MM.1S (cell line): ENCODE measurements at regions not wholly inside any gene's neighbourhood (a gene's known extent, or its start where the extent isn't known, plus 50 kb on each side); places are given as distances from the start of the nearest gene placed in this dataset.

Experiments
- DNase-seq: peaks from one replicate; pipeline ENCODE4 v3.0.0-alpha.2; 2015
- H2AFZ ChIP-seq: fragments of 300-600 bp; sonication (generic); 2 replicates; pipeline ENCODE4 v1.6.0; 2016; ENCODE audit warnings: antibody characterized with exemption, low read length
- H3F3A ChIP-seq: fragments of 300-600 bp; sonication (generic); 2 replicates; pipeline ENCODE4 v1.6.1; 2016; ENCODE audit warnings: mild to moderate bottlenecking, antibody characterized with exemption, low read length, moderate library complexity, mixed read lengths; ENCODE audit not compliant: insufficient read depth
- H3K27ac ChIP-seq: fragments of 300-600 bp; sonication (generic); 2 replicates; pipeline ENCODE4 v1.5.1; 2016; ENCODE audit warnings: mild to moderate bottlenecking, low read length
- H3K27me3 ChIP-seq: fragments of 300-600 bp; sonication (generic); replicated peaks from 2 replicates; pipeline ENCODE4 v1.6.0; 2016; ENCODE audit warnings: low read length; ENCODE audit not compliant: insufficient read depth
- H3K36me3 ChIP-seq: fragments of 300-600 bp; sonication (generic); replicated peaks from 2 replicates; pipeline ENCODE4 v1.6.1; 2016; ENCODE audit warnings: mild to moderate bottlenecking, low read length, mixed read lengths; ENCODE audit not compliant: insufficient read depth
- H3K4me1 ChIP-seq: fragments of 300-600 bp; sonication (generic); 2 replicates; pipeline ENCODE4 v1.6.1; 2016; ENCODE audit warnings: low read length, mixed read lengths
- H3K4me2 ChIP-seq: fragments of 300-600 bp; sonication (generic); 2 replicates; pipeline ENCODE4 v1.6.0; 2016; ENCODE audit warnings: low read depth, low read length
- H3K4me3 ChIP-seq: fragments of 300-600 bp; sonication (generic); 2 replicates; pipeline ENCODE4 v1.5.1; 2016; ENCODE audit warnings: low read length, mixed read lengths
- H3K79me2 ChIP-seq: fragments of 300-600 bp; sonication (generic); 2 replicates; pipeline ENCODE4 v1.6.1; 2016; ENCODE audit warnings: mixed run types, low read length, mixed read lengths
- H3K9ac ChIP-seq: fragments of 300-600 bp; sonication (generic); 2 replicates; pipeline ENCODE4 v1.6.1; 2016; ENCODE audit warnings: low read length, mixed read lengths
- H3K9me2 ChIP-seq: fragments of 300-600 bp; sonication (generic); replicated peaks from 2 replicates; pipeline ENCODE4 v1.6.1; 2016; ENCODE audit warnings: mild to moderate bottlenecking, low read length, mixed read lengths; ENCODE audit not compliant: insufficient read depth
- H3K9me3 ChIP-seq: fragments of 300-600 bp; sonication (generic); replicated peaks from 2 replicates; pipeline ENCODE4 v1.6.1; 2016; ENCODE audit warnings: mild to moderate bottlenecking, low read length, mixed read lengths; ENCODE audit not compliant: insufficient read depth
- H4K20me1 ChIP-seq: fragments of 300-600 bp; sonication (generic); 2 replicates; pipeline ENCODE4 v1.6.1; 2016; ENCODE audit warnings: mild to moderate bottlenecking, low read length, moderate library complexity, mixed read lengths; ENCODE audit not compliant: insufficient read depth
- EZH2 ChIP-seq: fragments of 300-600 bp; sonication (generic); optimal IDR thresholded peaks from 2 replicates; pipeline ENCODE3; 2017; ENCODE audit warnings: low read depth, mild to moderate bottlenecking, antibody characterized with exemption, low read length, mixed read lengths
- EZH2phosphoT487 ChIP-seq: fragments of 300-600 bp; sonication (generic); IDR thresholded peaks from 2 replicates; pipeline ENCODE4 v1.6.1; 2018; ENCODE audit warnings: antibody characterized with exemption, low read length
- TF ChIP-seq, protein P1 (sequence below): fragments of 300-600 bp; sonication (generic); IDR thresholded peaks from 2 replicates; pipeline ENCODE4 v1.5.1; 2016; ENCODE audit warnings: antibody characterized with exemption, low read length, mixed read lengths

DNA sequence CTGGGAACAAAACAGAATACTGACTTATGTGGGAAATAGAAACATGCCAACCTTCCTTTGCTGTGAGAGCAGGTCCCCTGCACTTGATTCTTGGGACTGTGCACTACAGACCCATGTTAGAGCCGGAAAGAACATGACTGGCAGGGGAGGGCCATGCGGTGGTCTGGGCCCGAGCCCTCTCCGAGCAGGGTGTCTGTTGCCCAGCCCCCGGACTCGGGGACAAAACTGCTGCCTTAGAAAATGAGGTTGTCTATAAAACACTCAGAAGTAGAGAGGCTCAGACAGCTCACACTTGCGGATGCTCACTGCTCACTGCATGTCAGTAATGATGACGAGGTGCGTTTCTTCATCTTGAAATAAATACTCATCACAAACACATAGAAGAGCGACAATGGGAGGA, 270.7 kb upstream of the HDAC4 start:
- no peaks in the 10 kb centered on the region for H3K9me3 ChIP-seq
- H2AFZ ChIP-seq, result no peak overlapping the region
- H3K4me3 ChIP-seq, result no peak overlapping the region
- H3K79me2 ChIP-seq, result no peaks in the 10 kb centered on the region
- H3K27me3 ChIP-seq, result no peaks in the 10 kb centered on the region
- TF ChIP-seq, protein P1, sequence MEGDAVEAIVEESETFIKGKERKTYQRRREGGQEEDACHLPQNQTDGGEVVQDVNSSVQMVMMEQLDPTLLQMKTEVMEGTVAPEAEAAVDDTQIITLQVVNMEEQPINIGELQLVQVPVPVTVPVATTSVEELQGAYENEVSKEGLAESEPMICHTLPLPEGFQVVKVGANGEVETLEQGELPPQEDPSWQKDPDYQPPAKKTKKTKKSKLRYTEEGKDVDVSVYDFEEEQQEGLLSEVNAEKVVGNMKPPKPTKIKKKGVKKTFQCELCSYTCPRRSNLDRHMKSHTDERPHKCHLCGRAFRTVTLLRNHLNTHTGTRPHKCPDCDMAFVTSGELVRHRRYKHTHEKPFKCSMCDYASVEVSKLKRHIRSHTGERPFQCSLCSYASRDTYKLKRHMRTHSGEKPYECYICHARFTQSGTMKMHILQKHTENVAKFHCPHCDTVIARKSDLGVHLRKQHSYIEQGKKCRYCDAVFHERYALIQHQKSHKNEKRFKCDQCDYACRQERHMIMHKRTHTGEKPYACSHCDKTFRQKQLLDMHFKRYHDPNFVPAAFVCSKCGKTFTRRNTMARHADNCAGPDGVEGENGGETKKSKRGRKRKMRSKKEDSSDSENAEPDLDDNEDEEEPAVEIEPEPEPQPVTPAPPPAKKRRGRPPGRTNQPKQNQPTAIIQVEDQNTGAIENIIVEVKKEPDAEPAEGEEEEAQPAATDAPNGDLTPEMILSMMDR, result no peak
- no peak for TF ChIP-seq EZH2
- TF ChIP-seq EZH2phosphoT487, result no peak
- no peaks in the 10 kb centered on the region for H3F3A ChIP-seq
- H3K36me3 ChIP-seq, result no peaks in the 10 kb centered on the region
- H3K4me1 ChIP-seq, result no peaks in the 10 kb centered on the region
- H3K9me2 ChIP-seq, result no peaks in the 10 kb centered on the region
- no peak overlapping the region for H3K4me2 ChIP-seq
- H4K20me1 ChIP-seq, result no peaks in the 10 kb centered on the region
- H3K9ac ChIP-seq, result no peak overlapping the region
- H3K27ac ChIP-seq, result no peak overlapping the region
- DNase-seq, result no peak

DNA sequence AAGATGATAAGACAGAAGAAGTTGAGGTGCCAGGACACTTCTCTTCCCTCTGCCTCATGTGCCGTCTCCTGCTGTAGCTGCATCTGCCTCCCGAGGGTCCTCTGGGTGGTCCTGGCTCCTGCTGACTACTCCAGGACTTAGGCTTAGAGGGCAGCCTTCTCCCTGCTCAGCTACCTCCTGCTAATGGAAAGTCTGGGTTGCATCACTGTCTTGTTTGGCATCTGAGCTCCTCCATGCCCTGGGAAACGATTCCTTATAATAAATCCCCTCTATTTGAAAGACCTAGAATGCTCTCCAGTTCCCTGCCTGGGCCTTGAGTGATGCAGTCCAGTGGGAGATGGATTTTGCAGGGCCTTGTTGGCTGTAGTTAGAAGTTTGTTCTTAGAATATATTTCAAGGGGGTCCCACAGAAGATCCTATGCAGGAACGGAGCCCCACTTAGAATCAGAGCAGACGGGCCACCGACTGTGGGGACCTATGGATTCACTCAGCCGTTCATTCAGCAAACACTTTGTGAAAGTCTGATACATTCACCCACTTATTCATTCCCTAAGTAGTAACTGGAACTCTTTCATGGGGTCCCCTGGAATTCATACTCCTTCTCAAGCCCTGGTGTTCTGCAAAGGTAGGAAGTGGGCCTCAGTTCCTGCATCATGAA, 269.8 kb upstream of the HDAC4 start:
- Histone ChIP-seq H3K9me2 (no peaks in the 10 kb centered on the region), H3K9ac (no peak overlapping the region), H3K27ac (no peak overlapping the region), H3K4me3 (no peak overlapping the region), H3K79me2 (no peaks in the 10 kb centered on the region), H4K20me1 (no peaks in the 10 kb centered on the region), H3F3A (no peaks in the 10 kb centered on the region), H3K27me3 (no peaks in the 10 kb centered on the region), H3K9me3 (no peaks in the 10 kb centered on the region), H2AFZ (no peak overlapping the region), H3K4me1 (no peaks in the 10 kb centered on the region), H3K4me2 (no peak overlapping the region), H3K36me3 (no peaks in the 10 kb centered on the region)
- no peak for DNase-seq
- TF ChIP-seq EZH2 (no peak), EZH2phosphoT487 (no peak)
- TF ChIP-seq, protein P1, result no peak

DNA sequence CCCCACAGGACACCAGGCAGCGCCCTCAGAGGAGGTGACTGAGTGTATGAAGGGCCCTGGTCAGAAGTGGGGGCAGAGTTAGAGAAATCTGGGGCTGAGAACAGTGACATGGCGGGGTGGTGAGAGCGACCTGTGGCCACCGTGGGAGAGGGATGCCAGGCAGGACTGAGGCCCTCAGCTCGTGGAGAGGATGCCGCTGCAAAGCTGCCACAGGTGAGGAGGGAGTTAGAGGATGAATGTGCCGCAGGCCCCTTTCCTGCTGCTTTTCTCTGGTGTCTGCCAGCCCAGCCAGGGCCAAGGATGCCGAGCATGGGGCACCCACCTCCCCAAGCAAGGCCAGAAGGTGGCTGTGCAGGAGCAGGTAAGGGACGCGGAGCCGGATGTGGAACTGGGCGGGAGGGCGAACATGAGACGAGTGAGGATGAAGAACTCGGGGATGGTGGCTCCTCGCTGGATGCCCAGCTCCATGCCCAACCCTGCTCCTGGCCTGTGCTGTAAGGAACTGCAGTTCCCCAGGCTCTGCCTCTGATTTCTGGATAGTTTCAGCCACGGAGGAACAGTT, 269.2 kb upstream of the HDAC4 start:
- no peak overlapping the region for H3K27ac ChIP-seq
- no peak overlapping the region for H2AFZ ChIP-seq
- no peaks in the 10 kb centered on the region for H3K9me2 ChIP-seq
- H3K9ac ChIP-seq, result no peak overlapping the region
- DNase-seq, result no peak
- no peak overlapping the region for H3K4me3 ChIP-seq
- H3F3A ChIP-seq, result no peaks in the 10 kb centered on the region
- H4K20me1 ChIP-seq, result no peaks in the 10 kb centered on the region
- H3K4me1 ChIP-seq, result no peaks in the 10 kb centered on the region
- H3K36me3 ChIP-seq, result no peaks in the 10 kb centered on the region
- no peaks in the 10 kb centered on the region for H3K79me2 ChIP-seq
- TF ChIP-seq EZH2phosphoT487 (no peak), EZH2 (no peak)
- TF ChIP-seq, protein P1, result no peak
- H3K4me2 ChIP-seq, result no peak overlapping the region
- no peaks in the 10 kb centered on the region for H3K9me3 ChIP-seq
- no peaks in the 10 kb centered on the region for H3K27me3 ChIP-seq
